Left renal cortex interstitium (tissue), 4 donors: ENCODE measurements at regions not wholly inside any gene's neighbourhood (a gene's known extent, or its start where the extent isn't known, plus 50 kb on each side); places are given as distances from the start of the nearest gene placed in this dataset.
"Not testable (repeated sequence)": the region's sequence is repeated elsewhere in the genome, so short reads cannot be mapped to it uniquely, and the experiment has no call there.

Source experiments
- DNase-seq, 4 donors: peaks; one replicate each; pipeline ENCODE4 v3.0.0-alpha.2; 2013; ENCODE audit warnings: low read depth in 4 of 4, low spot score in 2 of 4, missing footprints in 1 of 4

- no peak for DNase-seq
Observed at GRCh38 chr6:76584121-76584520, 511.7 kb upstream of the IMPG1 start.

GRCh38 chr6:76578746-76579145 lies 506.3 kb upstream of the IMPG1 start:
- no peak for DNase-seq

- DNase-seq, result no peak
Observed at GRCh38 chr6:76574746-76575145, 502.3 kb upstream of the IMPG1 start.

- DNase-seq, result no peak
Observed at GRCh38 chr6:76565932-76566331, 493.5 kb upstream of the IMPG1 start.

- DNase-seq, result not testable (repeated sequence)
Observed at GRCh38 chr6:76562371-76562770, 489.9 kb upstream of the IMPG1 start.

GRCh38 chr6:76560851-76561755 lies 488.6 kb upstream of the IMPG1 start:
- not testable (repeated sequence) for DNase-seq

GRCh38 chr6:76553256-76553655 lies 480.8 kb upstream of the IMPG1 start:
- DNase-seq, result no peak

GRCh38 chr6:76552268-76552667 lies 479.8 kb upstream of the IMPG1 start:
- no peak for DNase-seq

GRCh38 chr6:76533661-76534060 lies 461.2 kb upstream of the IMPG1 start:
- no peak for DNase-seq

- no peak for DNase-seq
Observed at GRCh38 chr6:76532647-76533046, 460.2 kb upstream of the IMPG1 start.

GRCh38 chr6:76518443-76518842 lies 446.0 kb upstream of the IMPG1 start:
- no peak for DNase-seq

GRCh38 chr6:76516924-76517323 lies 444.5 kb upstream of the IMPG1 start:
- DNase-seq, result no peak

- DNase-seq, result no peak
Observed at GRCh38 chr6:76510489-76510888, 438.0 kb upstream of the IMPG1 start.

- DNase-seq, result no peak
Observed at GRCh38 chr6:76509397-76509796, 436.9 kb upstream of the IMPG1 start.

GRCh38 chr6:76506808-76507207 lies 434.3 kb upstream of the IMPG1 start:
- no peak for DNase-seq

GRCh38 chr6:76495909-76496308 lies 423.4 kb upstream of the IMPG1 start:
- DNase-seq, result no peak

- not testable (repeated sequence) for DNase-seq
Observed at GRCh38 chr6:76491376-76491775, 418.9 kb upstream of the IMPG1 start.

GRCh38 chr6:76490456-76490855 lies 418.0 kb upstream of the IMPG1 start:
- no peak for DNase-seq

- no peak for DNase-seq
Observed at GRCh38 chr6:76481101-76481500, 408.6 kb upstream of the IMPG1 start.

- DNase-seq, result no peak
Observed at GRCh38 chr6:76472858-76473257, 400.4 kb upstream of the IMPG1 start.

- no peak for DNase-seq
Observed at GRCh38 chr6:76466286-76466685, 393.8 kb upstream of the IMPG1 start.

GRCh38 chr6:76465410-76465809 lies 392.9 kb upstream of the IMPG1 start:
- no peak for DNase-seq

- no peak for DNase-seq
Observed at GRCh38 chr6:76453270-76453669, 380.8 kb upstream of the IMPG1 start.
